Neural crest cell (in vitro differentiated cells): ENCODE measurements at regions not wholly inside any gene's neighbourhood (a gene's known extent, or its start where the extent isn't known, plus 50 kb on each side); places are given as distances from the start of the nearest gene placed in this dataset.

Experiments
- DNase-seq: peaks from one replicate; pipeline ENCODE4 v3.0.0; 2021; ENCODE audit warnings: low read depth, mixed read lengths, low spot score
- H3K27ac Mint-ChIP-seq: one replicate; pipeline ENCODE4 v1.8.0; 2021; ENCODE audit warnings: mild to moderate bottlenecking, mixed read lengths; ENCODE audit not compliant: unreplicated experiment
- H3K27me3 Mint-ChIP-seq: 2 replicates; pipeline ENCODE4 v1.8.0; 2021; ENCODE audit warnings: low read depth, mild to moderate bottlenecking, mixed read lengths
- H3K36me3 Mint-ChIP-seq: 2 replicates; pipeline ENCODE4 v1.8.0; 2021; ENCODE audit warnings: low read depth, mild to moderate bottlenecking, mixed read lengths
- H3K4me1 Mint-ChIP-seq: 2 replicates; pipeline ENCODE4 v1.8.0; 2021; ENCODE audit warnings: mixed read lengths
- H3K4me3 Mint-ChIP-seq: one replicate; pipeline ENCODE4 v1.8.0; 2021; ENCODE audit warnings: mild to moderate bottlenecking, mixed read lengths
- H3K9me3 Mint-ChIP-seq: 2 replicates; pipeline ENCODE4 v1.8.0; 2021; ENCODE audit warnings: mixed read lengths
- TF ChIP-seq, protein P1 (sequence below): fragments of 200-600 bp; sonication (generic); conservative IDR thresholded peaks from 2 replicates; pipeline ENCODE4 v1.5.0; 2021; ENCODE audit warnings: antibody characterized with exemption, mild to moderate bottlenecking

- H3K27me3 Mint-ChIP-seq = no peaks in the 10 kb centered on the region
- no peak overlapping the region for H3K4me3 Mint-ChIP-seq
- peaks cover 2% of the 10 kb centered on the region for H3K4me1 Mint-ChIP-seq
- TF ChIP-seq, protein P1, sequence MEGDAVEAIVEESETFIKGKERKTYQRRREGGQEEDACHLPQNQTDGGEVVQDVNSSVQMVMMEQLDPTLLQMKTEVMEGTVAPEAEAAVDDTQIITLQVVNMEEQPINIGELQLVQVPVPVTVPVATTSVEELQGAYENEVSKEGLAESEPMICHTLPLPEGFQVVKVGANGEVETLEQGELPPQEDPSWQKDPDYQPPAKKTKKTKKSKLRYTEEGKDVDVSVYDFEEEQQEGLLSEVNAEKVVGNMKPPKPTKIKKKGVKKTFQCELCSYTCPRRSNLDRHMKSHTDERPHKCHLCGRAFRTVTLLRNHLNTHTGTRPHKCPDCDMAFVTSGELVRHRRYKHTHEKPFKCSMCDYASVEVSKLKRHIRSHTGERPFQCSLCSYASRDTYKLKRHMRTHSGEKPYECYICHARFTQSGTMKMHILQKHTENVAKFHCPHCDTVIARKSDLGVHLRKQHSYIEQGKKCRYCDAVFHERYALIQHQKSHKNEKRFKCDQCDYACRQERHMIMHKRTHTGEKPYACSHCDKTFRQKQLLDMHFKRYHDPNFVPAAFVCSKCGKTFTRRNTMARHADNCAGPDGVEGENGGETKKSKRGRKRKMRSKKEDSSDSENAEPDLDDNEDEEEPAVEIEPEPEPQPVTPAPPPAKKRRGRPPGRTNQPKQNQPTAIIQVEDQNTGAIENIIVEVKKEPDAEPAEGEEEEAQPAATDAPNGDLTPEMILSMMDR = no peak
- no peak for DNase-seq
- H3K36me3 Mint-ChIP-seq = no peaks in the 10 kb centered on the region
- H3K9me3 Mint-ChIP-seq = no peaks in the 10 kb centered on the region
- H3K27ac Mint-ChIP-seq = no peak overlapping the region
These were observed 102.8 kb upstream of the KCND2 start for GRCh38 chr7:120169996-120170783.

DNA sequence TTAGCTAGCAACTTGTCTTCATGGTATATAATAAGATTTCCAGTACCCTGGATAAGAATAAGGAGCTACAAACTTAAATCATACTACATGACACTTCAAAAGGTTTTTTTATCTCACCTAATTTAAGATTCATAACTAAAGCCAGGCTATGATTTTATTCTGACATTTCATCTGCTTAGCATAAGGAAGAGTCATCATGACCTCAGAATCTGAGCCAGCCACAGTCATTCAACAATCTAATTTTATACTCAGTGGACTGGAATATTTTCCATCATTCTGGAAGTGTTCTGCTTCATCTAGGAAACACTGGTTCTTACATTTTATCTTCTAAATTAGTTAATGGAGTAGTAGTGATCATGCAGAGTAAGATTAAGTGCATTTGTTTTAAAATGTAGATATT lies 102.1 kb upstream of the KCND2 start:
- Mint-ChIP-seq H3K9me3 (no peaks in the 10 kb centered on the region), H3K27me3 (no peaks in the 10 kb centered on the region), H3K4me3 (no peak overlapping the region), H3K4me1 (no peaks in the 10 kb centered on the region), H3K27ac (no peak overlapping the region), H3K36me3 (no peaks in the 10 kb centered on the region)
- TF ChIP-seq, protein P1 = no peak
- DNase-seq = no peak

GRCh38 chr7:120171406-120171805 lies 101.6 kb upstream of the KCND2 start:
- H3K4me1 Mint-ChIP-seq = no peaks in the 10 kb centered on the region
- no peaks in the 10 kb centered on the region for H3K27me3 Mint-ChIP-seq
- H3K4me3 Mint-ChIP-seq = no peak overlapping the region
- no peaks in the 10 kb centered on the region for H3K9me3 Mint-ChIP-seq
- H3K27ac Mint-ChIP-seq = no peak overlapping the region
- H3K36me3 Mint-ChIP-seq = no peaks in the 10 kb centered on the region
- TF ChIP-seq, protein P1 = no peak
- no peak for DNase-seq

DNA sequence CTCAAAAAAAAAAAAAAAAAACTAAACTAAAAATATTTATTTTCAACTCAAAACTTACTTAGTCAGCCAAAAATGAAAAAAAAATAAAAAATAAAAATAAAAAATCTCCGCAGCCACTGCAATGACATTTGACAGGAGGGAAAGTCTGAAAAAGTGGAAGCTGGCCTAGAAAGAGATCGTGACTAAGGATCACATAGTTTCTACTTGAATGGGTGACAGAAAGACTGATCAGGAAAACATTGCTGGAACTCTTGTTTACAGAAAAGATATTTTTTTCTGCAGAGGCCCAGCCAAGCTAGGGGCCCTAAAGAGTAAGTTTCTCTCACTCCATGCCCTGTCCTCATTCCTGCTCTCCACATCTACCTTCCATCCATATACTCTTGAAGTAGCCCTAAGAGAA lies 92.8 kb upstream of the KCND2 start:
- H3K27ac Mint-ChIP-seq = no peak overlapping the region
- H3K9me3 Mint-ChIP-seq = no peaks in the 10 kb centered on the region
- H3K4me1 Mint-ChIP-seq = no peaks in the 10 kb centered on the region
- TF ChIP-seq, protein P1 = no peak
- no peak for DNase-seq
- no peaks in the 10 kb centered on the region for H3K36me3 Mint-ChIP-seq
- H3K27me3 Mint-ChIP-seq = no peaks in the 10 kb centered on the region
- H3K4me3 Mint-ChIP-seq = no peak overlapping the region

DNA sequence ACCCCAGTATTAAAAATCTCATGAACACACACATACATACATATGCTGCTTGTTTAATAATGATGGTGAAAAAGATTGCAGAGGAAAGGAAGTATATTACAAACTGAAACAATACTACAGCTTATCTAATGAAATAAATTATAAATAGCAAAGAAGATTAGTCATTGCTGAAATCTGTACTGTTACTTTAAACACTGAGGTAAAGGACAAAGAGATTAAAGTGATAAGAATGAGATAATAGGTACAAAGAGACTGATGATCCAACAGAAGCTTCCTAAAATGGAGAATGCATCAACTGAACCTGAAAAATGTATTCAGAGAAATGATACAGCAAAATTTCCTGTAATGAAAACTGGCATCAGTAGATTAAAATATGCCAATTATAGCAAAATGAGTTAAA lies 91.5 kb upstream of the KCND2 start:
- Mint-ChIP-seq H3K27me3 (no peaks in the 10 kb centered on the region), H3K27ac (no peak overlapping the region), H3K4me1 (no peaks in the 10 kb centered on the region), H3K9me3 (no peaks in the 10 kb centered on the region), H3K4me3 (no peak overlapping the region), H3K36me3 (no peaks in the 10 kb centered on the region)
- no peak for DNase-seq
- TF ChIP-seq, protein P1 = no peak
